Endothelial cell of umbilical vein (primary cell): ENCODE measurements at regions not wholly inside any gene's neighbourhood (a gene's known extent, or its start where the extent isn't known, plus 50 kb on each side); places are given as distances from the start of the nearest gene placed in this dataset.

Source experiments
- BruUV-seq: library from RNA; stranded (reverse); fragments of 400-500 nt; replicated peaks from 2 replicates; lab custom pipeline; 2021; lab: Mats Ljungman, UMichigan
- CTCF ChIA-PET: fragments of 300-600, 350-600 bp; sonication (Branson Sonifier 250); formaldehyde crosslinking; loops from one replicate; lab custom pipeline; 2021; ENCODE audit warnings: antibody characterized with exemption, inconsistent platforms; lab: Charles Lee
- POLR2A ChIA-PET: fragments of 300-600, 350-600 bp; sonication (Branson Sonifier 250); formaldehyde crosslinking; loops from one replicate; lab custom pipeline; 2021; ENCODE audit warnings: antibody characterized with exemption, inconsistent platforms; lab: Charles Lee
- DNase-seq: peaks from one replicate; pipeline ENCODE4 v3.0.0-alpha.2; 2011; ENCODE audit warnings: low read depth, low spot score
- FAIRE-seq: peaks from 2 replicates; lab custom pipeline; 2011; peaks lifted over from hg19 to GRCh38; lab: Jason Lieb, UNC
- H2AFZ ChIP-seq: 2 replicates; pipeline ENCODE4 v1.6.0; 2012; ENCODE audit warnings: low read depth, low read length, control low read depth, inconsistent platforms
- H3K27ac ChIP-seq: 2 replicates; pipeline ENCODE4 v1.5.1; 2011; ENCODE audit warnings: low read depth, mild to moderate bottlenecking, control low read depth, low read length, moderate library complexity; ENCODE audit not compliant: insufficient read depth
- H3K27me3 ChIP-seq, 2 experiments: 2 replicates each; pipeline versions ENCODE4 v1.6.0 to v1.6.1; 2011; ENCODE audit warnings: low read length in 2 of 2, mixed read lengths in 1 of 2; ENCODE audit not compliant: control insufficient read depth in 2 of 2, insufficient read depth in 2 of 2
- H3K36me3 ChIP-seq, 2 experiments: 2 replicates in 1 of 2; 3 replicates in 1 of 2; pipeline ENCODE4 v1.5.1; 2011; ENCODE audit warnings: low read length in 2 of 2, mild to moderate bottlenecking in 1 of 2, moderate library complexity in 1 of 2; ENCODE audit not compliant: control insufficient read depth in 2 of 2, insufficient read depth in 2 of 2; ENCODE audit errors: extremely low read depth in 1 of 2
- H3K4me1 ChIP-seq: 3 replicates; pipeline ENCODE4 v1.5.1; 2011; ENCODE audit warnings: mild to moderate bottlenecking, low read length; ENCODE audit not compliant: control insufficient read depth, insufficient read depth; ENCODE audit errors: extremely low read depth
- H3K4me2 ChIP-seq: 2 replicates; pipeline ENCODE4 v1.6.1; 2011; ENCODE audit warnings: low read length, control low read depth, mixed read lengths; ENCODE audit not compliant: insufficient read depth
- H3K4me3 ChIP-seq, 3 experiments: fragments of 200-600 bp in 1 of 3; sonication (generic), shearing (Covaris generic) in 1 of 3; replicated peaks in 1 of 3; 2 replicates each; pipeline ENCODE4 v1.5.1; 2011 to 2016; ENCODE audit warnings: control low read depth in 3 of 3, low read length in 3 of 3, mild to moderate bottlenecking in 2 of 3, inconsistent platforms in 1 of 3, low read depth in 1 of 3, moderate library complexity in 1 of 3; ENCODE audit not compliant: insufficient read depth in 1 of 3
- H3K79me2 ChIP-seq: 2 replicates; pipeline ENCODE4 v1.6.0; 2012; ENCODE audit warnings: low read length, inconsistent platforms; ENCODE audit not compliant: control insufficient read depth, insufficient read depth
- H3K9ac ChIP-seq: replicated peaks from 2 replicates; pipeline ENCODE3; 2011; ENCODE audit warnings: low read length, control low read depth; ENCODE audit not compliant: insufficient read depth; ENCODE audit errors: extremely low read depth
- H3K9me1 ChIP-seq: replicated peaks from 3 replicates; pipeline ENCODE4 v1.6.0; 2011; ENCODE audit warnings: mild to moderate bottlenecking, low read length; ENCODE audit not compliant: control insufficient read depth, insufficient read depth; ENCODE audit errors: extremely low read depth
- H3K9me3 ChIP-seq: replicated peaks from 2 replicates; pipeline ENCODE4 v1.5.1; 2012; ENCODE audit warnings: low read length, inconsistent platforms; ENCODE audit not compliant: control insufficient read depth, insufficient read depth
- H4K20me1 ChIP-seq: replicated peaks from 2 replicates; pipeline ENCODE3; 2011; ENCODE audit warnings: mild to moderate bottlenecking, low read length; ENCODE audit not compliant: control insufficient read depth, insufficient read depth; ENCODE audit errors: extremely low read depth
- EZH2 ChIP-seq: IDR thresholded peaks from 2 replicates; pipeline ENCODE4 v1.6.1; 2012; ENCODE audit warnings: borderline replicate concordance, low read depth, mild to moderate bottlenecking, moderate library complexity, low read length, inconsistent platforms; ENCODE audit not compliant: severe bottlenecking
- FOS ChIP-seq: IDR thresholded peaks from 2 replicates; pipeline ENCODE4 v1.6.1; 2011; ENCODE audit warnings: mild to moderate bottlenecking, low read length, moderate library complexity, borderline replicate concordance; ENCODE audit not compliant: insufficient read depth
- GATA2 ChIP-seq: IDR thresholded peaks from 2 replicates; pipeline ENCODE4 v1.7.0; 2011; ENCODE audit warnings: low read depth, mild to moderate bottlenecking, moderate library complexity, mixed read lengths, low read length; ENCODE audit not compliant: insufficient read length, insufficient read depth
- JUN ChIP-seq: IDR thresholded peaks from 2 replicates; pipeline ENCODE4 v1.6.1; 2011; ENCODE audit warnings: borderline replicate concordance, low read depth; ENCODE audit not compliant: insufficient read length, insufficient read depth
- MYC ChIP-seq: IDR thresholded peaks from one replicate; pipeline ENCODE4 v1.6.1; 2011; ENCODE audit warnings: mild to moderate bottlenecking, low read depth, low read length
- POLR2A ChIP-seq: IDR thresholded peaks from 2 replicates; pipeline ENCODE4 v1.6.1; 2012; ENCODE audit warnings: low read depth, mild to moderate bottlenecking, control low read depth, low read length
- dilution Hi-C: fragments of 300-500 bp; cut with MboI; formaldehyde crosslinking; loops from one replicate; pipeline ENCODE4 v1.15.0; 2019; ENCODE audit warnings: low sequenced_read_pairs; ENCODE audit not compliant: extremely low pct_ligation_motif_present
- intact Hi-C: fragments of 100-400 bp; cut with micrococcal nuclease; formaldehyde crosslinking; loops from one replicate; pipeline ENCODE4 v1.10.0; 2022
- TF ChIP-seq, protein P1 (sequence below): IDR thresholded peaks from 2 replicates; pipeline ENCODE4 v1.6.1; 2011; ENCODE audit not compliant: insufficient read depth, insufficient read length
- TF ChIP-seq, protein P2 (sequence below), 2 donors: IDR thresholded peaks; 1 replicate in 1 of 2; 2 replicates in 1 of 2; pipeline ENCODE4 v1.5.1; 2011; ENCODE audit warnings: low read length in 2 of 2, mild to moderate bottlenecking in 2 of 2, moderate library complexity in 2 of 2, control low read depth in 1 of 2, inconsistent platforms in 1 of 2, low read depth in 1 of 2; ENCODE audit not compliant: insufficient read depth in 1 of 2; ENCODE audit errors: extremely low read depth in 1 of 2

DNA sequence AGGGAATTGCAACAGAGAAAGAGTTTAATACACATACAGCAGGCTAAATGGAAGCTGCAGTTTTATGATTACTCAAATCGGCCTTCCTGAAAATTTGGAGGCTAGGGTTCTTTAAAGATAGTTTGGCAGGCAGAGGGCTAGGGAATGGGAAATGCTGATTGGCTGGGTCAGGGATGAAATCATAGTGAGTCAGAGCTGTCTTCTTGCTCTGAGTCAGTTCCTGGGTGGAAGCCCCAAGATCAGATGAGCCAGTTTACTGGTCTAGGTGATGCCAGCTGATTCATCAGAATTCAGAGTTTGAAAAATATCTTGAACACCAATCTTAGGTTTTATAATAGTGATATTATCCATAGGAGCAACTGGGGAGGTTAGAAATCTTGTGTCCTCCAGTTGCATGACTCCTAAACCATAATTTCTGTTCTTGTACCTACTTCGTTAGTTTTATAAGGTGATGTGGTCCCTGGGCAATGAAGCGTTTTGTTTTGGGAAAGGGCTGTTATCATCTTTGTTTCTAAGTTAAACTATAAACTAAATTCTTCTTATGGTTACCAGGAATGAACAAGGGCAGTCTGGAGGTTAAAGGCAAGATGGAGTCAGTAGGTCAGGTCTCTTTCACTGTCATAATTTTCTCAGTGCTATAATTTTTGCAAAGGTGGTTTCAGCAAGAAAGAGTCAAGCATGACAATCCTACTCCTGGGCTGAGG is 257.8 kb upstream of the CCDC196 start:
- ChIA-PET CTCF (no interaction called here), POLR2A (no interaction called here)
- no TSS peak for BruUV-seq

DNA sequence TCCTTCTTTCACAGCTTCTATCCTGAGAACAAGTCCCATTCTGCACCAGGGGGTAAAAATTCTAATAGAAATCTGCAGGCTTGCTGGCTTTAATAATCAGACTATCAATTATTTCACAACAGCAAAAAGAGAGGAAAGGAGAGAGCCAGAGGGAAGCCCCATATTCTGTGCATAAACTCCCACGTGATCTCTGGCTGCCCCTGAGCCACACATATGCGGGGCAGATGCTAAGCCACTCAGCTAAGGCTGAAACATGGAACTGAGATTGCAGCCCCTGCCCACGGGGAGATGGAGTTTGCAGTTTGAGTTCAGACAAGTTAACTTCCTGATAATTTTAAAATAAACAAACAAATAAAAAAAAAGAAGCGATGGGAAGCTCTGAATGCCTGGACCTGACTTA is 254.4 kb upstream of the CCDC196 start:
- no peaks in the 10 kb centered on the region for H3K27me3 ChIP-seq
- H3K9ac ChIP-seq = no peak overlapping the region
- no peak overlapping the region for H3K4me3 ChIP-seq
- H3K4me1 ChIP-seq = no peaks in the 10 kb centered on the region
- no TSS peak for BruUV-seq
- no peak for TF ChIP-seq POLR2A
- TF ChIP-seq, protein P1, sequence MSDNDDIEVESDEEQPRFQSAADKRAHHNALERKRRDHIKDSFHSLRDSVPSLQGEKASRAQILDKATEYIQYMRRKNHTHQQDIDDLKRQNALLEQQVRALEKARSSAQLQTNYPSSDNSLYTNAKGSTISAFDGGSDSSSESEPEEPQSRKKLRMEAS = no peak
- H3K9me3 ChIP-seq = no peaks in the 10 kb centered on the region
- CTCF ChIA-PET = no interaction called here
- H3K27ac ChIP-seq = no peak overlapping the region
- no peaks in the 10 kb centered on the region for H4K20me1 ChIP-seq
- H3K4me2 ChIP-seq = no peak overlapping the region
- FAIRE-seq (no peak), DNase-seq (no peak)
- POLR2A ChIA-PET = no interaction called here
- intact Hi-C loops = no loop called here
- H3K9me1 ChIP-seq = no peaks in the 10 kb centered on the region
- dilution Hi-C loops = no loop called here
- no peak overlapping the region for H2AFZ ChIP-seq
- no peaks in the 10 kb centered on the region for H3K36me3 ChIP-seq
- H3K79me2 ChIP-seq = no peaks in the 10 kb centered on the region

More for the DNA sequence above, 257.8 kb upstream of the CCDC196 start:
- TF ChIP-seq JUN (no peak), EZH2 (no peak), FOS (no peak), MYC (no peak), GATA2 (no peak)
- TF ChIP-seq, protein P2, sequence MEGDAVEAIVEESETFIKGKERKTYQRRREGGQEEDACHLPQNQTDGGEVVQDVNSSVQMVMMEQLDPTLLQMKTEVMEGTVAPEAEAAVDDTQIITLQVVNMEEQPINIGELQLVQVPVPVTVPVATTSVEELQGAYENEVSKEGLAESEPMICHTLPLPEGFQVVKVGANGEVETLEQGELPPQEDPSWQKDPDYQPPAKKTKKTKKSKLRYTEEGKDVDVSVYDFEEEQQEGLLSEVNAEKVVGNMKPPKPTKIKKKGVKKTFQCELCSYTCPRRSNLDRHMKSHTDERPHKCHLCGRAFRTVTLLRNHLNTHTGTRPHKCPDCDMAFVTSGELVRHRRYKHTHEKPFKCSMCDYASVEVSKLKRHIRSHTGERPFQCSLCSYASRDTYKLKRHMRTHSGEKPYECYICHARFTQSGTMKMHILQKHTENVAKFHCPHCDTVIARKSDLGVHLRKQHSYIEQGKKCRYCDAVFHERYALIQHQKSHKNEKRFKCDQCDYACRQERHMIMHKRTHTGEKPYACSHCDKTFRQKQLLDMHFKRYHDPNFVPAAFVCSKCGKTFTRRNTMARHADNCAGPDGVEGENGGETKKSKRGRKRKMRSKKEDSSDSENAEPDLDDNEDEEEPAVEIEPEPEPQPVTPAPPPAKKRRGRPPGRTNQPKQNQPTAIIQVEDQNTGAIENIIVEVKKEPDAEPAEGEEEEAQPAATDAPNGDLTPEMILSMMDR (IDR thresholded peaks at IDR 0.05; ENCODE audit: extremely low read depth in 1 of 2, insufficient read depth in 1 of 2, low read depth in 1 of 2, low read length in 2 of 2) = no peak
- Histone ChIP-seq H3K4me2 (no peak overlapping the region), H3K9me1 (no peaks in the 10 kb centered on the region), H3K4me3 (no peak overlapping the region), H3K27ac (no peak overlapping the region), H3K9ac (no peak overlapping the region), H3K36me3 (no peaks in the 10 kb centered on the region), H3K4me1 (no peaks in the 10 kb centered on the region), H4K20me1 (no peaks in the 10 kb centered on the region), H3K9me3 (no peaks in the 10 kb centered on the region), H3K79me2 (no peaks in the 10 kb centered on the region), H3K27me3 (no peaks in the 10 kb centered on the region), H2AFZ (no peak overlapping the region)
- no peak for DNase-seq
- dilution Hi-C loops = no loop called here
- FAIRE-seq = no peak
- intact Hi-C loops = no loop called here
